Left renal pelvis (tissue), 4 donors: ENCODE measurements at regions not wholly inside any gene's neighbourhood (a gene's known extent, or its start where the extent isn't known, plus 50 kb on each side); places are given as distances from the start of the nearest gene placed in this dataset.
"Not testable (repeated sequence)": the region's sequence is repeated elsewhere in the genome, so short reads cannot be mapped to it uniquely, and the experiment has no call there.

ENCODE experiments used
- DNase-seq, 4 donors: peaks; one replicate each; pipeline ENCODE4 v3.0.0-alpha.2; 2013; ENCODE audit warnings: low read depth in 4 of 4, low spot score in 3 of 4

DNA sequence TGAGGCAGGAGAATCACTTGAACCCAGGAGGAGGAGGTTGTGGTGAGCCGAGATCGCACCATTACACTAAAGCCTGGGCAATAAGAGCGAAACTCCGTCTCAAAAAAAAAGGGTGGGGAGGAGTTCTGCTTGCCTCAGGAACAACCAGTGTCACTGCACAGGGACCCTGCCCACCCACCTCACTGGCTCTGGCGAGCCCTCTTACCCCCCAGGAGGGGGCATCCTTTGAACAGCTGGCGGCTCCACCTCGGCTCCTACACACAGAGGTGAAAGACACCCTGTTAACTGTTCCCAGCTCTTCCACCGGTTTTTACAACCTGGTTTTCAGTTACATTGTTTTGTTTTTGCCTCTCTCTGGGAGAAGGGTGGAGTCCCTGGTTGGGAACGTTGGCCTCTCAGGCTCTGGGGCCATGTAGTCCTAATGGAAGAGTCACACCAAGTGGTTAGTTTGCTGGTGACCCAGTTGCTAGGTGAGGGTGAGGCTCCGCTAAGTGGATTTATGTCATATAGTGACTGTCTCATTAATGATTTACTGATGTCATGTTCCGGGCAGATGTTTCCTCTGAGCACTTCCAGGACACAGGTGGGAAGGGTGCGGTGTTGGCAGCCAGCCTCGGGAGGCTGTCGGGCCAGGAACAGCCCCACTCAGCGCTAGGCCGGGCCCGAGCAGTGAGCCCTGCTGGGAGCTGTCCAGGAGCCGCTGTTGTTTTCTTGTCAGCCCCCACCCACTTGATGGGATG, 120.6 kb upstream of the TPTE start:
- not testable (repeated sequence) for DNase-seq

DNA sequence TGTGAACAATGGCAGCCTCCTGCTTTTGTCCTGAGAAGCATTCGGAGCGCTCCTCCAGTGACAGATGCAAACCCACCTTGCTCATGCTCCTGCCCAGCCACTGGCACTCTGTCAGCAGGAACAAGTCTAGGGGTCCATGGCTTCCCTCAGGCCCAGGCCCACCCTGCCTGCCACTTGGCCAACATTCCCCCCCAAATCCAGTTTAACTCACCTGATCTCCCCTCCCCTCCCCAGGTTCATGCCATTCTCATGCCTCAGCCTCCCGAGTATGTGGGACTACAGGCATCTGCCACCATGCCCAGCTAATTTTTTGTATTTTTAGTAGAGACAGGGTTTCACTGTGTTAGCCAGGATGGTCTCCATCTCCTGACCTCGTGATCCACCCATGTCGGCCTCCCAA, 118.9 kb upstream of the TPTE start:
- DNase-seq, result not testable (repeated sequence)

DNA sequence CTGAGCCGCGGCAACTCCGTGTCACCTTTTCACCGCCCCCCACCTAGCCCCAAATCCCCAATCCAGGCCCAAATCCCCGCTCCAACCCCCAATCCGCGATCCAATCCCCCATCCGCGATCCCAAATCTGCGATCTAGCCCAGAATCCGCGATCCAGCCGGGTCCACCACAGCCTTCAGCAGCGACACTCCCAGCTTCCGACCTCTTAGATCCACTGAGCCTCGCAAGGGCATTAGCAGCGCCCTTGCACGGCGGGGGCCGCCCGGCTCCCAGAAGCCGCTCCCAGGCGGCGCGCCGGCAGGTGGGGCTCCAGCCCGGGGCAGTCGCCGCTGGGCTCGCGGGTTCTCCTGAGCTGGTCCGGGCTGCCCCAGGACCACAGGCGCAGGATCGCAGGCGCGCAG, 116.1 kb upstream of the TPTE start:
- DNase-seq, result not testable (repeated sequence)

DNA sequence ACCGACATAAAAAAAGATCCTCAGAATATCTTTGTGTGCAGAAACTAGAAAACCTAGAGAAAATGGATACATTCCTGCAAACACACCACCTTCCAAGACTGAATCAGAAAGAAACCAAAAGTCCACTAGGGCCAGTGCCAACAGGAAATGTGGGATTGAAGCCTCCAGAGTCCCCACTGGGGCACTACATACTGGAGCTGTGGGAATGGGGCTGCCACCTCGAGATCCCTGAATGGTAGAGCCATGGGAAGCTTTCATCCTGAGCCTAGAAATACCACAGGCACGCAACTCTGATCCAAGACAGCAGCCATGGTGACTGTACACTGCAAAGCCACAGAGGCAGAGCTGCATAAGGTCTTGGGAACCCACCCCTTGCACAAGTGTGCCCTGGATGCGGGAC, 111.6 kb upstream of the TPTE start:
- not testable (repeated sequence) for DNase-seq

DNA sequence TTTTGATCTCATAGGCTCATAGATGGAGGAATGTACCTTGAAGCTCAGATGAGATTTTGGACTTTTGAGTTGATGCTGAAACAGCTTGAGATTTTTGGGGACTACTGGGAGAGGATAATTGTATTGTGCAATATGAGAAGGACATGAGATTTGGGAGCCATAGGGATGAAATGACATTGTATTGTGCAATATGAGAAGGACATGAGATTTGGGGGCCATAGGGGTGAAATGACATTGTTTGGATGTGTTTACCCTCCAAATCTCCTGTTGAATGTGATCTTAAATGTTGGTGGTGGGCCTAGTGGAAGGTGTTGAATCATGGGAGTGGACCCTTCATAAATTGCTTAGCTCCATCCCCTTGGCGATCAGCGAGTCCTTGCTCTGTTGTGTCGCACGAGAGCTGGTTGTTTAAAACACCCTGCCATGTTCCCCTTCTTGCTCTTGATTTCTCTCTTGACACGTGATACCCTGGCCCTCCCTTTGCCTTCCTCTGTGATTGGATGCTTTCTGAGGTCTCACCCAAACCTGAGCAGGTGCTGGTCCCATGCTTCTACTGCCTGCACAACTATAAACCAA, 110.9 kb upstream of the TPTE start:
- DNase-seq, result not testable (repeated sequence)

DNA sequence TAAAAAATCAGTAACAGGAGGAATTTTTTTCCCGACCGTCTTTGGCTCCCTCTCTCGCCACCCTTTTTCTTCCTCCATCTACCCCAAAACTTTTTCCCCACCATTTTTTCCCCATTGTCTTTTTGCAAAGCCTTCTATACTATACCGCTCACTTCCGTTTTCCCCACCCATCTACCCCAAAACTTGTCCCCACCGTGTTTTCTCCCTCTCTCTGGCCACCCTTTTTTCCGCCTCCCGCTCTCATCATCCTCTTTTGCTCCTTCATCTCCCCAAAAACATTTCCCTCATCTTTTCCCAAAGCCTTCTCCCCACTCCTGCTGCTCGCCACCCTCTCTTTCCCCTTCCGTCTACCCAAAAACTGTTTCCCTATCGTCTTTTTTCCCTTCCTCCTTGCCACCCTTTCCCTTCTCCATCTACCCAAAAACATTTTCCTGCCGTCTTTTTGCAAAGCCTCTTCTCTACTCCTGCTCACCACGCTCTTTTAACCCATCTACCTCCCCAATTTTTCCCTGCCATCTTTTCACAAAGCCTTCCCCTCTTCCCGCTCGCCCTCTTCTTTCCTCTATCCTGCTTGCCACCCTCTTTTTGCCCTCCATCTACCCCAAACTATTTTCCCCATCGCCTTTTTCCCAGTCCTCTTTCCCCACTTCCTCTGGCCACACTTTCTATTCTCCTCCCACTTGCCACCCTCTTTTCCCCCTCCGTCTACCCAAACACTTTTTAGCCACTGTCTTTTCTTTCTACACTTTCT, 109.4 kb upstream of the TPTE start:
- not testable (repeated sequence) for DNase-seq

DNA sequence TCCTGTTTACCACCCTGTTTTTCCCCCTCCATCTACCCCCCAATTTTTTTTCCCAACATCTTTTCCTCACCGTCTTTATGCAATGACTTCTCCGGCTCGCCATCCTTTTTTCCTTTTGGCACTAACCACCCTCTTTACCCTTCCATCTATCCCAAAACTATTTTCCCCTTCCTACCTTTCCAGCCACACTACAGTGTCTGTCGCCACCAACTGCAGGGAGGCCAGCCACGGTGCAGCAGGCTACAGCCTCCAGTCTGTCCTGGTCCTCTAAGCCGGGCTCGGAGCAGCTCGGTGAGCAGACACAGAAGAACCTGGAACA, 108.5 kb upstream of the TPTE start:
- not testable (repeated sequence) for DNase-seq

DNA sequence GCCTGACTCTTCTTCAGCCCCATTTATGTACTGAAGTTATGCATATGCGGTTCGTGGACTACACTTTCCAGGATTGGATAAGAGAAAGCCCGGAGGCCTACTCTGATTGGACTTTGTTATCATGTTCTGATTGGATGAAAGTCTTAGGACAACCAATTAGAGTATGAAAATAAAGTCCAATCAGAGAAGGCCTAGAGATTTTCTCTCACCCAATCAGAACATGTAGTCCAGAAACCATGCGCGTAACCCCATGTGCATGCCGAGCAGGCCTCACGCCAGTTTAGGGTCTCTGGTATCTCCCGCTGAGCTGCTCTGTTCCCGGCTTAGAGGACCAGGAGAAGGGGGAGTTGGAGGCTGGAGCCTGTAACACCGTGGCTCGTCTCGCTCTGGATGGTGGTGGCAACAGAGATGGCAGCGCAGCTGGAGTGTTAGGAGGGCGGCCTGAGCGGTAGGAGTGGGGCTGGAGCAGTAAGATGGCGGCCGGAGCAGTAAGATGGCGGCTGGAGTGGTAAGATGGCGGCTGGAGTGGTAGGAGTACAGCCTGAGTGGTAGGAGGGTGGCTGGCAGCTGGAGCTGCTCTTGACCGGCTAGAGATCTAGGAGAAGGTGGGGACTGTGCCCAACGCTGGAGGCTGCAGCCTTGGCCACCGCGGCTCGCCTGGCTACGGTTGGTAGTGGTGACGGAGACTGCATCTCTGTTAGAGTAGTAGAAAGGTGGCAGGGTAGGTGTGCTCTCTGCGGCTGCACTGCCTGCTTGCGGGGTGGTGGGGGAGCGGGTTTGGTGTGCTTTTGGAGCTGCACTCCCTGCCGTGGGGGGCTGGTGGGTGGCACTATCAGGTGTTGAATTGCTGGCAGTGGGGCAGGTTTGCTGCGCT, 107.9 kb upstream of the TPTE start:
- DNase-seq, result not testable (repeated sequence)

DNA sequence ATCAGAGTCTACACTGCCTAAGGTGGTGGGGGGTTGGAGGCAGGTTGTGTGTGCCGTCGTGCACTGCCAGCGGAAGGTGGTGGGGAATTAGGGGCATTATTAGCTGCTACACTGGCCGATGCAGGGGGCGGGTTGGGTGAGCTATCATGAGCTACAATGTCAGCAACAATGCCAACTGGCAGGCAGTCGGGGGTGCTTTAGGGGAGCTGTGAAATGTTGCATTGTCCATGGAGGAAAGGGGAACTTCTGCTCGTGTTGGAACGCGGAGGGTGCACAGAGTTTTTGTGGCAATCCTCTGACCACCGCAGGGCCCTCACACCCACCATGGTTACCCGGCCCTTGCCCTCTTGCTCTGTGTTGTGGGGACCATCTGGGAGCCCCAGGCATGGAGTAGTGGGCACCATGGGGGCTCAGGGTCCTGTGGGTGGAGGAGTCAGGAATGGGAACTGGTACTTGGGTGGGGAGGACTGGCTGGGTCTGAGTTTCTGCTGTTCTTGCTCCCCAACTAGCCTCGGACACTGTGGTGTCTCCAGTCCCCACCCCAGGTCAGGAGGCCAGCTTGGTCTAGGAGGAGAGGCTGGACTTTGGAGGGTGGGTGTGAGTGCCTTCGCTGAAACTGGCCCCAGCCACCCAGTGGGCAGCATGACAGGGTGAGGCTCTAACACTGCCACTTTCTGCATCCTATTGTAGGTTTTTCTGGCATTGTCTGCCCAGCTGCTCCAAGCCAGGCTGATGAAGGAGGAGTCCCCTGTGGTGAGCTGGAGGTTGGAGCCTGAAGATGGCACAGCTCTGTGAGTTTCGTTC, 107.1 kb upstream of the TPTE start:
- DNase-seq, result not testable (repeated sequence)

DNA sequence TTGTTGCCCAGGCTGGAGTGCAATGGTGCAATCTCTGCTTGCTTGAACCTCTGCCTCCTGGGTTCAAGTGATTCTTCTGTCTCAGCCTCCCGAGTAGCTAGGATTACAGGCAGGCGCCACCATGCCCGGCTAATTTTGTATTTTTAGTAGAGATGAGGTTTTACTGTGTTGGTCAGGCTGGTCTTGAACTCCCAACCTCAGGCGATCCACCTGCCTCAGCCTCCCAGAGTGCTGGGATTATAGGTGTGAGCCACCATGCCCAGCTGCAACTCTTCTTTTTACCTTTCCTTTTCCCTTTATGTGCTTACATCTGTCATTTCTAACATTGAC, 106.5 kb upstream of the TPTE start:
- DNase-seq, result not testable (repeated sequence)

DNA sequence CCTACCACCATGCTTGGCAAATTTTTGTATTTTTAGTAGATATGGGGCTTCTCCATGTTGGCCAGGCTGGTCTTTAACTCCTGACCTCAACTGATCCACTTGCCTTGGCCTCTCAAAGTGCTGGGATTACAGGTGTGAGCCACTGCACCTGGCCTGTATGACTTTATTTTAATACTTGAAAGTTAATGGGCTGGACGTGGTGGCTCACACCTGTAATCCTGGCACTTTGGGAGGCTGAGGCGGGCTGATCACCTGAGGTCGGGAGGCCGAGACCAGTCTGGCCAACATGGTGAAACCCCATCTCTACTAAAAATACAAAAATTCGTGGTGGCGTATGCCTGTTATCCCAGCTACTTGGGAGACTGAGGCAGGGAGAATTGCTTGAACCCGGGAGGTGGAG, 105.9 kb upstream of the TPTE start:
- DNase-seq, result not testable (repeated sequence)

DNA sequence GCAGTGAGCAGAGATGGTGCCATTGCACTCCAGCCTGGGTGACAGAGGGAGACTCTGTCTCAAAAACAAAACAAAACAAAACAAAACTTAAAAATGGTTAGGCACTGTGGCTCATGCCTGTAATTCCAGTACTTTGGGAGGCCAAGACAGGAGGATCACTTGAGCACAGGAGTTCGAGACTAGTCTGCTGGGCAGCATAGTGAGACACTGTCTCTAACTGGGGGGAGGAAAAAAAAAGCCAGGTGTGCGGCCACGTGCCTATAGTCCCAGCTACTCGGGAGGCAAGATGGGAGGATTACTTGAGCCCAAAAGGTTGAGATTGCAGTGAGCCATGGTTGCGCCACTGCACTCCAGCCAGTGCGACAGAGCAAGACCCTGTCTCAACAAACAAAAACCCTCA, 105.5 kb upstream of the TPTE start:
- DNase-seq, result not testable (repeated sequence)

DNA sequence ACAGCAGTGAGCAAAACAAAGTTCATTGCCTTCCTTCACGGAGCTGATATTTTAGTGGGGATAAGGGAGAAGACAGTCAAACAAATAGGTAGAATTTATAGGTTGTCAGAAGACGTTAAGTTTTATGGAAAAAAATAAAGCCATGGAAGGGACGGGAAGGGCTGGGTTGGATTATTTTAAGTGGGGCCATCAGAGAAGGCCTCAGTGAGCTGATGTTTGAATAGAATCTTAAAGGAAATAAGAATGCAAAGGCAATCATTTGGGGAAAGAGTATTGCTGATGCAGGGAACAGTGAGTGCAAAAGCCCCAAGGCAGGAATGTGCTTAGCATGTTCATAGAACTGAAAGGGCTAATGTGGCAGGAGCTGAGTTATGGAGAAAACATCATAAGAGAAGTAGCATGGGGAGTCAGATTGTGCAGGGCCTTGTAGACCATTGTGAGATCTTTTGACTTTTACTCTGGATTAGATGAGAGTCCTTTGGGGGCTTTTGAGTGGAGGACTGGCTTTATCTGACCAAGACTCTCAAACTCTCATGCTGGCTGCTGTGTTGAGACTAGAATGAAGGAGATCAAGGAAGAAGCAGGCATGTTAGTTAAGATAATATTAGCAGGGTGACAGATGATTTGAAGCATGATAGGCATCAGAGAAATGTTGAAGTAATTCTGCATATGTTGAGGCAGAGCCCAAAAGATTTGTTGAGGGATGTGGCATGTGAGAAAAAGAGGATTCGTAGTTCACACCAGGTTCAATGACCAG, 104.5 kb upstream of the TPTE start:
- not testable (repeated sequence) for DNase-seq

DNA sequence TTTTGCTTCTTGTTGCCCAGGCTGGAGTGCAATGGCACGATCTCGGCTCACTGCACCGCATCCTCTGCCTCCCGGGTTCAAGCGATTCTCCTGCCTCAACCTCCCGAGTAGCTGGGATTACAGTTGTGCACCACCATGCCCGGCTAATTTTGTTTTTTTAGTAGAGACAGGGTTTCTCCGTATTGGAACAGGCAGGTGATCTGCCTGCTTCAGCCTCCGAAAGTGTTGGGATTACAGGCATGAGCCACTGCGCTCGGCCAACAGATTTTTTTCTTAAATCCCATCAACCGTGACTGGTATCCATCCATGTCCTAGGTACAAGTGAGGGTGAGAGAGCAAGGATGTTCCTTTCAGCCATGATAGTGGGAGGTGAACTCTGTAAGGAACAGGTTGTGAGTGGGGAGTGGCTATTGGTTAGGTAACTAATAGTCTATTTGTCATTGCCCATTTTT, 103.8 kb upstream of the TPTE start:
- not testable (repeated sequence) for DNase-seq

DNA sequence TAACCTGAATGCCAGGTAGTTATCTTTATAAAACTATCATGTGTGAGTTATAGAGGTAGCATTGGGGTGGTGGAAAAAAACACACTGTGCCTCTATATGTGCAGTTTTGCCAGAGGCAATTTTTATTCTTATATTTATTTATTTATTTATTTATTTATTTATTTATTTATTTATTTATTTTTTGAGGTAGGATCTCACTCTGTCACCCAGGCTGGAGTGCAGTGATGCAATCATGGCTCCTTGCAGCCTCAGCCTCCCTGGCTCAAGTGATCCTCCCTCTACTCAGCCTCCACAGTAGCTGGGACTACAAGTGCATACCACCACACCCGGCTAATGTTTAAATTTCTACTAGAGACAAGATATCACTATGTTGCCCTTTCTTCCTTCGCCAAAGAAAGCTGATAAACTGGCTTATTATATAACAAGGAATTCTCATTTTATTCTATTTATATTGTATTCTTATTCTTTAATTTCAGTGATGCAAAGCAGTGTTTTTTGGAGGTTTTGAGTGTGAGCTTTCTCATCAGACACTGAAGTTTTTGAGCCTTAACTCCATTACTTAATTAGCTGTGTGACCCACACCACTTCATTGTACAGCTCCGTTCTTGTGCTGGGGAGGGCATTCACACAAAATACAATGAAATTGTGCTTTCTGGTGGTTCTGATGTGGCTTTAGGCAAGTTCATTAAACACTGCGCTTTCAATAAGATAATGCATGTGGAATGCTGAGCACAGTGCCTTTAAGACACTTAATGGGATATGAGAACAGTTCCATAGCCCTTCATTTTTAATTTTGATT, 102.9 kb upstream of the TPTE start:
- not testable (repeated sequence) for DNase-seq

DNA sequence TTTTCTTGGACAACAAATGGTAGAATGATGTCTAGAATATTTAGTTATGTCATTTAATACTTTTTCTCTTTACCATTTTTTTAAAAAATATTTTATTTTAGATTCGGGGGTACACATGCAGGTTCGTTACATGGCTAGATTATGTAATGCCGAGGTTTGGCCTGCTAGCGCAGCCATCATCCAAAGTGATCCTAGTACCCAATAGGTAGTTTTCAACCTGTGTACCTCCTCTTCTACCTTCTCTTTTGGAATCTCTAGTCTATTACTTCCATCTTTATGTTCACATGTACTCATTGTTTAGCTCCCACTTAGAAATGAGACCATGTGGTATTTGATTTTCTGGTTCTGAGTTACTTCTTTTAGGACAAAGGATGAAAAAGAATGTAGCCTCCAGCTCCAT, 100.2 kb upstream of the TPTE start:
- DNase-seq, result not testable (repeated sequence)

DNA sequence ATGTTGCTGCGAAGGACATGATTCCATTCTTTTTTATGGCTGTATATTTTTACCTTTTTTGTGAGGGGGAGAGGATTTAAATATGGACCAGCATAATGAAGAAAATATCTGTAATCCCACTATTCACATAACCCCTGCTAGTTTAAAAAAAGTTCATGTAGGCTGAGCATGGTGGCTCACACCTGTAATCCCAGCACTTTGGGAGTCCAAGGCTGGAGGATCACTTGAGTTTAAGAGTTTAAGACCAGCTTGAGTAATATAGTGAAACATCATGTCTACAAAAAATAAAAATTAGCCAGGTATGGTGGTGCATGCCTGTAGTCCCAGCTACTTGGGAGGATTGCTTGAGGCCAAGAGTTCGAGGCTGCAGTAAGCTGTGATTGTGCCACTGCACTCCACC, 99.8 kb upstream of the TPTE start:
- DNase-seq, result not testable (repeated sequence)

DNA sequence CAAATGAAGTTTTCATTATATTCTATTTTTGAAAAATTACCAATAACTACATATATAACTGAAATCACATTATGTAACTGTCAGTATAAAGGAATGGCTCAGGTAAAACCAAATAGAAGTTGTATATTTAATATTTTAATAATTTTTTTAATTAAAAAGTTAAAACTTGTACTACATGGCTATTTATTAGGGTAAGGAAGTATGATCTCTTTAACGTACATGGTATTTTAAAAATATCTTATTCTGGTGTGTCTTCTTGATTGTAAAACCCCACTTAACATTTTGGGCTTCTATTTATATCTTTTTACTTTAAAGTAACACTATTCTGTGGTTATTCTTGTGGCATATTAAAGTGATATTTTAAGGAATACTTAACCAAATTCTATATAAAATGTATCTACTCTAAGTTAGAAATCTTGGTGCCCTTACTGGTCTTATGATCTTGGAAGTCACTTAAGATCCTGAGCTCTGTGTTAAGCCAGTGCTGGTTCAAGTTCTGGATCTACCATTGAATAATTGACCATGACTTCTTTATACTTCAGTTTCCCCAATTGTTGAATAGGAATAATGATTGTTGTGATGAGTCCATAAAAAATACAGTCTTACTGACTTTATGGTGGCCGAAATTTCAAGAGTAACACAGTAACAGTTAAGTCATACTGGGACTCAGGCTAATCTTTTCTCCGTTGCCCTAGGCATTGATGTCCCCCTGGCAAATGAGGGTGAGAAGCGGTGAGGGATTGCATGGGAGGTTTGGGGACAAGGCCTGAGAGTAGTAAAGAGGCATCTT, 97.1 kb upstream of the TPTE start:
- not testable (repeated sequence) for DNase-seq
